ENCODE measurements at regions not wholly inside any gene's neighbourhood (a gene's known extent, or its start where the extent isn't known, plus 50 kb on each side); places are given as distances from the start of the nearest gene placed in this dataset.

- Histone ChIP-seq H3K9me3 (peaks cover 0 to 22% (median 0%) of the 10 kb centered on the region in 3 donors), H3K27me3 (no peaks in the 10 kb centered on the region), H3K27ac (no peak overlapping the region), H3K4me3 (no peak overlapping the region), H3K36me3 (no peaks in the 10 kb centered on the region), H3K4me1 (peaks cover 0 to 10% (median 2%) of the 10 kb centered on the region in 4 donors)
- DNase-seq, result no peak
- no peak for TF ChIP-seq CTCF (IDR thresholded peaks at IDR 0.05)
- intact Hi-C loops (cut with DNase I; ENCODE audit: low total_unique reads), result no loop called here
Measured at GRCh38 chr11:130737041-130737830, 179.0 kb downstream of the SNX19 start.

GRCh38 chr11:130737866-130738431, 178.3 kb downstream of the SNX19 start:
- Histone ChIP-seq H3K9me3 (peaks cover 0 to 22% (median 0%) of the 10 kb centered on the region in 3 donors), H3K4me1 (peaks cover 0 to 10% (median 2%) of the 10 kb centered on the region in 4 donors), H3K36me3 (no peaks in the 10 kb centered on the region), H3K27ac (no peak overlapping the region), H3K4me3 (no peak overlapping the region), H3K27me3 (no peaks in the 10 kb centered on the region)
- intact Hi-C loops (cut with DNase I; ENCODE audit: low total_unique reads), result no loop called here
- DNase-seq, result no peak
- no peak for TF ChIP-seq CTCF (IDR thresholded peaks at IDR 0.05)

GRCh38 chr11:130738611-130739010, 177.7 kb downstream of the SNX19 start:
- no peaks in the 10 kb centered on the region for H3K27me3 ChIP-seq
- peaks cover 0 to 22% (median 0%) of the 10 kb centered on the region in 3 donors for H3K9me3 ChIP-seq
- no peaks in the 10 kb centered on the region for H3K36me3 ChIP-seq
- H3K27ac ChIP-seq, result no peak overlapping the region
- intact Hi-C loops (cut with DNase I; ENCODE audit: low total_unique reads), result no loop called here
- no peak overlapping the region for H3K4me3 ChIP-seq
- no peak for TF ChIP-seq CTCF (IDR thresholded peaks at IDR 0.05)
- no peak for DNase-seq
- H3K4me1 ChIP-seq, result peaks cover 0 to 10% (median 2%) of the 10 kb centered on the region in 4 donors

- H3K4me1 ChIP-seq, result peaks cover 0 to 10% (median 2%) of the 10 kb centered on the region in 4 donors
- TF ChIP-seq CTCF (IDR thresholded peaks at IDR 0.05), result no peak
- H3K27ac ChIP-seq, result no peak overlapping the region
- DNase-seq, result no peak
- H3K4me3 ChIP-seq, result no peak overlapping the region
- no peaks in the 10 kb centered on the region for H3K36me3 ChIP-seq
- no peaks in the 10 kb centered on the region for H3K27me3 ChIP-seq
- peaks cover 0 to 15% (median 0%) of the 10 kb centered on the region in 3 donors for H3K9me3 ChIP-seq
- intact Hi-C loops (cut with DNase I; ENCODE audit: low total_unique reads), result no loop called here
Measured at GRCh38 chr11:130740819-130741218, 175.5 kb downstream of the SNX19 start.

- H3K4me1 ChIP-seq, result no peaks in the 10 kb centered on the region
- no peak for TF ChIP-seq CTCF (IDR thresholded peaks at IDR 0.05)
- H3K36me3 ChIP-seq, result no peaks in the 10 kb centered on the region
- no peak for DNase-seq
- intact Hi-C loops (cut with DNase I; ENCODE audit: low total_unique reads), result no loop called here
- peaks cover 0 to 15% (median 0%) of the 10 kb centered on the region in 3 donors for H3K9me3 ChIP-seq
- no peak overlapping the region for H3K4me3 ChIP-seq
- H3K27me3 ChIP-seq, result no peaks in the 10 kb centered on the region
- H3K27ac ChIP-seq, result no peak overlapping the region
Measured at GRCh38 chr11:130744794-130745193, 171.5 kb downstream of the SNX19 start.
